COLO829 (cell line): ENCODE measurements at regions not wholly inside any gene's neighbourhood (a gene's known extent, or its start where the extent isn't known, plus 50 kb on each side); places are given as distances from the start of the nearest gene placed in this dataset.

Source experiments
- DNase-seq: peaks from one replicate; pipeline ENCODE4 v3.0.0; 2012; ENCODE audit warnings: low spot score

GRCh38 chr11:127733552-127733951 lies 733.0 kb upstream of the KIRREL3 start:
- DNase-seq, result no peak

GRCh38 chr11:127726367-127726766 lies 725.8 kb upstream of the KIRREL3 start:
- no peak for DNase-seq

- no peak for DNase-seq
Observed at GRCh38 chr11:127723714-127724113, 723.1 kb upstream of the KIRREL3 start.

GRCh38 chr11:127713226-127713625 lies 712.7 kb upstream of the KIRREL3 start:
- no peak for DNase-seq

- DNase-seq, result no peak
Observed at GRCh38 chr11:127711748-127712147, 711.2 kb upstream of the KIRREL3 start.

GRCh38 chr11:127710831-127711230 lies 710.3 kb upstream of the KIRREL3 start:
- no peak for DNase-seq

- DNase-seq, result peak; percentile 15
Observed at GRCh38 chr11:127709960-127710359, 709.4 kb upstream of the KIRREL3 start.

- no peak for DNase-seq
Observed at GRCh38 chr11:127693686-127694085, 693.1 kb upstream of the KIRREL3 start.

GRCh38 chr11:127683321-127683720 lies 682.8 kb upstream of the KIRREL3 start:
- DNase-seq, result no peak

GRCh38 chr11:127679816-127680545 lies 679.4 kb upstream of the KIRREL3 start:
- no peak for DNase-seq

- DNase-seq, result no peak
Observed at GRCh38 chr11:127678631-127679030, 678.1 kb upstream of the KIRREL3 start.

GRCh38 chr11:127677660-127678425 lies 677.3 kb upstream of the KIRREL3 start:
- no peak for DNase-seq

- no peak for DNase-seq
Observed at GRCh38 chr11:127675581-127675980, 675.0 kb upstream of the KIRREL3 start.

GRCh38 chr11:127674754-127675153 lies 674.2 kb upstream of the KIRREL3 start:
- DNase-seq, result no peak

- DNase-seq, result no peak
Observed at GRCh38 chr11:127670374-127671119, 670.0 kb upstream of the KIRREL3 start.

GRCh38 chr11:127656116-127656836 lies 655.7 kb upstream of the KIRREL3 start:
- peak; percentile 67 for DNase-seq

GRCh38 chr11:127653076-127653475 lies 652.5 kb upstream of the KIRREL3 start:
- no peak for DNase-seq

GRCh38 chr11:127651888-127652221 lies 651.3 kb upstream of the KIRREL3 start:
- no peak for DNase-seq

GRCh38 chr11:127651175-127651887 lies 650.8 kb upstream of the KIRREL3 start:
- DNase-seq, result peak; percentile 66

- DNase-seq, result no peak
Observed at GRCh38 chr11:127649958-127650357, 649.4 kb upstream of the KIRREL3 start.

GRCh38 chr11:127649071-127649470 lies 648.5 kb upstream of the KIRREL3 start:
- DNase-seq, result no peak

GRCh38 chr11:127648583-127648982 lies 648.0 kb upstream of the KIRREL3 start:
- DNase-seq, result no peak
